HUES48 (cell line): ENCODE measurements at regions not wholly inside any gene's neighbourhood (a gene's known extent, or its start where the extent isn't known, plus 50 kb on each side); places are given as distances from the start of the nearest gene placed in this dataset.
"Not testable (repeated sequence)": the region's sequence is repeated elsewhere in the genome, so short reads cannot be mapped to it uniquely, and the experiment has no call there.

ENCODE experiments used
- H3K27ac ChIP-seq: one replicate; pipeline ENCODE4 v1.7.0; 2013; ENCODE audit warnings: low read depth, low read length, inconsistent platforms
- H3K27me3 ChIP-seq: 2 replicates; pipeline ENCODE4 v1.6.1; 2013; ENCODE audit warnings: mild to moderate bottlenecking, low read length; ENCODE audit not compliant: control insufficient read depth, insufficient read depth
- H3K36me3 ChIP-seq: 2 replicates; pipeline ENCODE4 v1.6.1; 2013; ENCODE audit warnings: low read length; ENCODE audit not compliant: control insufficient read depth, insufficient read depth
- H3K4me1 ChIP-seq: 2 replicates; pipeline ENCODE4 v1.6.1; 2013; ENCODE audit warnings: mild to moderate bottlenecking, low read length; ENCODE audit not compliant: control insufficient read depth, insufficient read depth
- H3K4me3 ChIP-seq: 2 replicates; pipeline ENCODE4 v1.5.1; 2013; ENCODE audit warnings: mild to moderate bottlenecking, low read depth, low read length
- H3K9ac ChIP-seq: 2 replicates; pipeline ENCODE4 v1.6.1; 2013; ENCODE audit warnings: mild to moderate bottlenecking, low read depth, low read length, moderate library complexity
- H3K9me3 ChIP-seq: 2 replicates; pipeline ENCODE4 v1.6.1; 2013; ENCODE audit warnings: low read length; ENCODE audit not compliant: control insufficient read depth, insufficient read depth

DNA sequence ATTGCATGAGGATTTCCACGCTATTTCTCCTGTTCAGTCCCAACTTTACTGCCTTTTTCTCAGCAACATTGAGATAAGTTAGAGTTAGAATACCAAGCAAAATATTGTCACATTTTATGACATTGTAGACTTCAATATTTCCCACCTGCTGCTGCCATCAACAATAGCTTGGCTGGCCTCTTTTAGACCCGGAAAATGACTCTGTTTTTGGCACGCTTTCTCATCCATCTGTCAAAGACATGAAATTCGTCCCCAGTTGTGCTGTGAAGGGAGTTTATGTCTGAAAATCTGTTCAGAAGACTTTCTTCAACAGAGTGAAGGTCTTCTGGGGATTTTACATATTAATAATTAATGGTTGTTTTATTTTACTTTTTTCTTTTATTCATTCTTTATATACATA is 857.3 kb downstream of the FRK start:
- no peaks in the 10 kb centered on the region for H3K36me3 ChIP-seq
- H3K27me3 ChIP-seq = no peaks in the 10 kb centered on the region
- H3K9ac ChIP-seq = no peak overlapping the region
- no peaks in the 10 kb centered on the region for H3K4me1 ChIP-seq
- H3K27ac ChIP-seq = no peak overlapping the region
- no peak overlapping the region for H3K4me3 ChIP-seq
- no peaks in the 10 kb centered on the region for H3K9me3 ChIP-seq

DNA sequence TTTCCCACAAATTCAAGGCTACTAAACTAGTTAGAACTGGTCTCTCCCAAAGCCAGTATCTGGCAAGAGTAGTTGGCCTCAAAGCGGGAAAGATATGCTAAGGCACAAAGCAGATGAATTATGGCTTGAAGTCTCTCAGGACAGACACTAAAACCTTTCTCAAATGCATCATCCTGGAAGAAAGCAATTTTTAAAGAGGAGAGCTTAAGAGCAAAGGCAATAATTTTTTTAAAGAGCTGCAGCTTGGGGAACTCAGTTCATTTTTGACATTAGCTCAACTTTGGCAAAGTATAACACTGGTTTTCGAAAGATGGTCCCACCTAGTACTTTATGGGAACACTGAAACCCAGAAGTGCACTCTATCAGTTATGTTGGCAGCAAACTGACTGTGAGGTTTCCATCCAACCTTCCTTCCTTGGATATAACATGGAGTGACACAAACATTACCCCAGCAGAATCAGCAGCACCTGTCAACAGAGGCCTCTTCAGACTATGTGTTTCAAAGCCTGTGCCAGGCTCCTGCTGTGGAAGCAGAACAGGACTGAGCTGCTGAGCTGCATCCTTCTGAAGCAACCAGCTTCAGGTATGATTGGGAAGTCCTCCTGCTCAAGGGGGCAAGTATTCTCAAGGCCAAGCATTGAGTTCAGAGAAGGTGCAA is 852.3 kb upstream of the HS3ST5 start:
- Histone ChIP-seq H3K27ac (no peak overlapping the region), H3K27me3 (no peaks in the 10 kb centered on the region), H3K4me3 (no peak overlapping the region), H3K9ac (no peak overlapping the region), H3K9me3 (peaks cover 2% of the 10 kb centered on the region; the same call in 1 of the 2 replicates), H3K36me3 (no peaks in the 10 kb centered on the region), H3K4me1 (no peaks in the 10 kb centered on the region)

DNA sequence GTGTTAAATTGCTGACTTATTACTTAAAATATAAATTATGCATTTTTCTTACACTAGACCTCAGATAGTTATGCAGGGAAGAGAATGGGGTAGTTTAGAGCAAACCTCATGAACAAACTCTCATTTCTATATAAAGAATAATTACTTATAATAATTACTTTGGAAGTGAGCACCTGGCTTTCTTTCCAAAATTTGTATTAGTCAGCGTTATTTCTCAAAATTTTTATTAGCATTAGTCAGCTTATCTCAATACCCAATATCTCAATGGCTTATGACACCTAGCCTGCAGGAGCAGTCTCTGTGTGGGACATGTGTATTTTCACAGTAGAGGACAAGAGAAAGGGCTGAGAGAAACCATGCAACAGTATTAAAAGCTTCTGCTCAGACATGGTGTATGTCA is 849.2 kb upstream of the HS3ST5 start:
- no peak overlapping the region for H3K9ac ChIP-seq
- no peaks in the 10 kb centered on the region for H3K36me3 ChIP-seq
- H3K27me3 ChIP-seq = no peaks in the 10 kb centered on the region
- H3K27ac ChIP-seq = no peak overlapping the region
- no peak overlapping the region for H3K4me3 ChIP-seq
- no peaks in the 10 kb centered on the region for H3K9me3 ChIP-seq
- H3K4me1 ChIP-seq = no peaks in the 10 kb centered on the region

DNA sequence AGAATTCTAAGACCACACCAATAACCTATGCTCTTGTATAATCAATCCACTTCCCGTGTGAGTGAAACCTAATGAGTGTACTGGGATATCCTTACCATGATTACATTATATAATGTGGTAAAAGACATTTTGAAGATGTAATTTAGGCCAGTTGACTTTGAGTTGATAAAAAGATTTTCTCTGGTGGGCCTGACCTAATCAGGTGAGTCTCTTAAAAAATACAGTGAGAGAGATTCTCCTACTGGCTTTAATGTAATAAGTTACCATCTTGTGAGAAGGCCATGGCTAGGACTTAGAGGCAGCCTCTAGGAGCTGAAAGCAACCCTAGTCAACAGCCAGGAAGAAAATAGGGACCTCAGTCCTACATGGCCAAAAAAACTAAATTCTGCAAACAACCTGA is 847.7 kb upstream of the HS3ST5 start:
- no peak overlapping the region for H3K27ac ChIP-seq
- H3K4me1 ChIP-seq = no peaks in the 10 kb centered on the region
- H3K36me3 ChIP-seq = no peaks in the 10 kb centered on the region
- no peak overlapping the region for H3K4me3 ChIP-seq
- H3K27me3 ChIP-seq = no peaks in the 10 kb centered on the region
- H3K9ac ChIP-seq = no peak overlapping the region
- H3K9me3 ChIP-seq = no peaks in the 10 kb centered on the region

DNA sequence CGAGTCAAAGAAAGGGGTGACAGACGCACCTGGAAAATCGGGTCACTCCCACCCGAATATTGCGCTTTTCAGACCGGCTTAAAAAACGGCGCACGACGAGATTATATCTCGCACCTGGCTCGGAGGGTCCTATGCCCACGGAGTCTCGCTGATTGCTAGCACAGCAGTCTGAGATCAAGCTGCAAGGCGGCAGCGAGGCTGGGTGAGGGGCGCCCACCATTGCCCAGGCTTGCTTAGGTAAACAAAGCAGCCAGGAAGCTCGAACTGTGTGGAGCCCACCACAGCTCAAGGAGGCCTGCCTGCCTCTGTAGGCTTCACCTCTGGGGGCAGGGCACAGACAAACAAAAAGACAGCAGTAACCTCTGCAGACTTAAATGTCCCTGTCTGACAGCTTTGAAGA is 832.6 kb upstream of the HS3ST5 start:
- not testable (repeated sequence) for H3K27me3 ChIP-seq, H3K27ac ChIP-seq, H3K4me3 ChIP-seq, H3K4me1 ChIP-seq, H3K9ac ChIP-seq, H3K9me3 ChIP-seq, H3K36me3 ChIP-seq

DNA sequence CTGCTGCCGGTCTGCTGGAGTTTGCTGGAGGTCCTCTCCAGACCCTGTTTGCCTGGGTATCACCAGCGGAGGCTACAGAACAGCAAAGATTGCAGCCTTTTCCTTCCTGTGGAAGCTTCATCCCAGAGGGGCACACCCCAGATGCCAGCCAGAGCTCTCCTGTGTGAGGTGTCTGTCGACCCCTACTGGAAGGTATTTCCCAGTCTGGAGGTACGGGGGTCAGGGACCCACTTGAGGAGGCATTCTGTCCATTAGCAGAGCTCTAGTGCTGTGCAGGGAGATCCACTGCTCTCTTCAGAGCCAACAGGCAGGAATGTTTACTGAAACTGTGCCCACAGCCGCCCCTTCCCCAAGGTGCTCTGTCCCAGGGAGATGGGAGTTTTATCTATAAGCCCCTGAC is 823.1 kb upstream of the HS3ST5 start:
- H3K36me3 ChIP-seq, H3K27ac ChIP-seq: not testable (repeated sequence)

DNA sequence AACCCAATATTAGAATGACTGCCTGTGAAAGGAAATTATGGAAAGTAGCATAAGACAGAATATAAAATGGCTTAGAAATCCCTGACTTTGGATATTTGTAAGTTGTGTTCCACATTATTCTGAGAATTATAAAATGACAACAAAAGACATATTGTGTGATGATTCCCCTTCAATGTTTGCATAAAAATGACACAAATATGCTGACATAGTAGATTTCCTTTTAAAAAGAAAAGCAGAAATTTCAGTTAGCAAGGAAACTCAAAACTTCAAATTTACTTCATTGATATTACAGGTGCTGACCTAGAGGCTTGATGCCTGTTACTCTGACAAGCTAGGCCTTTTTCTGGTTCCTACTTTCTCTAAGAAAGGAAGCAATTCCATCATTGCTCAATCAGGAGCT is 816.9 kb upstream of the HS3ST5 start:
- H3K4me1 ChIP-seq = no peaks in the 10 kb centered on the region
- no peak overlapping the region for H3K27ac ChIP-seq
- H3K9ac ChIP-seq = no peak overlapping the region
- H3K4me3 ChIP-seq = no peak overlapping the region
- H3K9me3 ChIP-seq = no peaks in the 10 kb centered on the region
- no peaks in the 10 kb centered on the region for H3K27me3 ChIP-seq
- H3K36me3 ChIP-seq = no peaks in the 10 kb centered on the region

More for the DNA sequence above, 823.1 kb upstream of the HS3ST5 start:
- not testable (repeated sequence) for H3K4me3 ChIP-seq, H3K9ac ChIP-seq, H3K27me3 ChIP-seq, H3K4me1 ChIP-seq, H3K9me3 ChIP-seq

DNA sequence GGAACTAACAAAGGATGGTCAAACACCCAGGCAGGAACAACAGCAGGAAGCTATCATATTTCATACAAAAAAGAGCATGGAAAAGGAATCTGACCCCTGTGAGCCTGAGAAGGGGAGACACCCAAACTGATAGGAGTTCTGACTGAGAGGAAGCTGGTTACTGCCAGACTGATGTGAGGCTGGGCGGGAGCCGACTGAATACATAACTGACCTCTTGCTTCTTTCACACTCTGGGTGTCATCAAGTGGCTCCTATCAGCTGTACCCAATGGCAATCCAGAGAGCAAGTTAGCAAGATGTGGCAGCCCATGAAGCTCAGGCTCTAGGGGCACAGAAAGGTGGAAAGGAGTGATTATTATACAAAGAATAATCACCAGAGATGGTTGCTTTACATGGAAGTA is 795.1 kb upstream of the HS3ST5 start:
- Histone ChIP-seq H3K4me3 (no peak overlapping the region), H3K4me1 (no peaks in the 10 kb centered on the region), H3K9me3 (no peaks in the 10 kb centered on the region), H3K36me3 (no peaks in the 10 kb centered on the region), H3K27ac (no peak overlapping the region), H3K9ac (no peak overlapping the region), H3K27me3 (no peaks in the 10 kb centered on the region)

DNA sequence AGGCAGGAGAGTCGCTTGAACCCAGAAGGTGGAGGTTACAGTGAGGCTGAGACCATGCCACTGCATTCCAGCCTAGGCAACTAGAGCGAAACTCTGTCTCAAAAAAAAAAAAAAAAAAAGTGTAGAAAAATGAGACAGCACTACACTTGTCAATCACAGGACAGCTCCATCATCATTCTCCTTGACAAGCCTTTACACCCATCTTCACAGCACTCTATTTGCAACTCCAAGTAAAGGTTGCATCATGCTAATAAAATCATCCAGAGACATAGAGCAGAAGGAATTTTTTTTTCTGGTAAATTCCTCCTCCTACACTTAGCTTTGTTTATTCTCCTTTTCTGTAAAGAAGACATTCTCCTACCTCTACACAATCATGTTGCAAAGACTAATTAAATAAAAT is 791.0 kb upstream of the HS3ST5 start:
- Histone ChIP-seq H3K4me1 (no peaks in the 10 kb centered on the region), H3K27ac (no peak overlapping the region), H3K9ac (no peak overlapping the region), H3K27me3 (no peaks in the 10 kb centered on the region), H3K9me3 (no peaks in the 10 kb centered on the region; the same call in 1 of the 2 replicates), H3K36me3 (no peaks in the 10 kb centered on the region), H3K4me3 (no peak overlapping the region)

DNA sequence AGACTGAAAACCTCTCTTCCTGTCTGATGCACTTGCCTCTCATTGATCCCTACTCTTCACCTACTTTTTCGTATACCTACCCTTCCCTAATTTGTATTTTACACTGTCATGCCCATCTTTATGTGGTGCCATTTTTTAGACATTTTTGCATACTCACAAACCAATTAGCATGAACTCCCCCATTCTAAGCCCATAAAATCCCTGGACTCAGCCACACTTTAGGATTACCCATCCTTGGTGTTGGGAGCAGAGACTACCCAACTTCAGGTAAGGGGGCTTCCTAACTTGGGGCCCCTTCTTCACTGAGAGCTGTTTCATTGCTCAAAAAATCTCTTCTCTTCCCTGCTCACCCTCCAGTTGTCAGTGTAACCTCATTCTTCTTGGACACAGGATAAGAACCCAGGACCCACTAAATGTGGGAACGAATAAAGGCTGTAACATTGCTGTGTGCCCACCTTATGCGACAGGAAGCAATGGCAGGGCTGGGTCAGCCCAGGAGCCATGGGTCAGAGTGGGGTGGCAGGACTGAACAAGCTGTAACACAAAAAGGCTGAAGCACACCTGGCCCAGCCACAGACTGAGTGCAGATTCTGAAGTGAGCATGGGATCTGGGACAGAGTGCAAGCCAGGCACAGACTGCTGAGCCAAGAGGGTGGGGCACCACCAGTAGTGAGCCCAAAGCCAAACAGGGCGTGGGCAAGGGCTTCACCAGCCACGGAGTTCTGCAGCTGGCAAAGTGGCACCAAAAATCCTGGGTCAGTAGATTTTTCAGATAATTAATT is 789.1 kb upstream of the HS3ST5 start:
- Histone ChIP-seq H3K27ac (no peak overlapping the region), H3K4me1 (no peaks in the 10 kb centered on the region), H3K4me3 (no peak overlapping the region), H3K9me3 (no peaks in the 10 kb centered on the region; the same call in 1 of the 2 replicates), H3K27me3 (no peaks in the 10 kb centered on the region), H3K9ac (no peak overlapping the region), H3K36me3 (no peaks in the 10 kb centered on the region)

DNA sequence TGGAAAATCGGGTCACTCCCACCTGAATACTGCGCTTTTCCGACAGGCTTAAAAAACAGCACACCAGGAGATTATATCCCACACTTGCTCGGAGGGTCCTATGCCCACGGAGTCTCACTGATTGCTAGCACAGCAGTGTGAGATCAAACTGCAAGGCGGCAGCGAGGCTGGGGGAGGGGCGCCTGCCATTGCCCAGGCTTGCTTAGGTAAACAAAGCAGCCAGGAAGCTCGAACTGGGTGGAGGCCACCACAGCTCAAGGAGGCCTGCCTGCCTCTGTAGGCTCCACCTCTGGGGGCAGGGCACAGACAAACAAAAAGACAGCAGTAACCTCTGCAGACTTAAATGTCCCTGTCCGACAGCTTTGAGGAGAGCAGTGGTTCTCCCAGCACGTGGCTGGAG is 778.7 kb upstream of the HS3ST5 start:
- not testable (repeated sequence) for H3K4me1 ChIP-seq, H3K36me3 ChIP-seq, H3K4me3 ChIP-seq, H3K9ac ChIP-seq, H3K27me3 ChIP-seq, H3K27ac ChIP-seq, H3K9me3 ChIP-seq
